ENCODE measurements at regions not wholly inside any gene's neighbourhood (a gene's known extent, or its start where the extent isn't known, plus 50 kb on each side); places are given as distances from the start of the nearest gene placed in this dataset.

GRCh38 chr14:104293231-104293841 lies 154.9 kb downstream of the KIF26A start:
- H3K27me3 ChIP-seq, result no peaks in the 10 kb centered on the region
- no peaks in the 10 kb centered on the region for H3K9me3 ChIP-seq
- DNase-seq, result no peak
- no peaks in the 10 kb centered on the region for H3K36me3 ChIP-seq
- no peak overlapping the region for H3K4me3 ChIP-seq

GRCh38 chr14:104293851-104294627 lies 155.7 kb downstream of the KIF26A start:
- no peaks in the 10 kb centered on the region for H3K27me3 ChIP-seq
- H3K9me3 ChIP-seq, result no peaks in the 10 kb centered on the region
- H3K36me3 ChIP-seq, result no peaks in the 10 kb centered on the region
- no peak overlapping the region for H3K4me3 ChIP-seq
- no peak for DNase-seq

GRCh38 chr14:104294628-104294982 lies 156.2 kb downstream of the KIF26A start:
- Histone ChIP-seq H3K9me3 (no peaks in the 10 kb centered on the region), H3K27me3 (no peaks in the 10 kb centered on the region), H3K4me3 (no peak overlapping the region), H3K36me3 (no peaks in the 10 kb centered on the region)
- DNase-seq, result no peak

GRCh38 chr14:104294983-104295680 lies 156.7 kb downstream of the KIF26A start:
- Histone ChIP-seq H3K27me3 (no peaks in the 10 kb centered on the region), H3K9me3 (no peaks in the 10 kb centered on the region), H3K4me3 (no peak overlapping the region), H3K36me3 (no peaks in the 10 kb centered on the region)
- no peak for DNase-seq

GRCh38 chr14:104295681-104296387 lies 157.4 kb downstream of the KIF26A start:
- DNase-seq, result no peak
- Histone ChIP-seq H3K27me3 (no peaks in the 10 kb centered on the region), H3K4me3 (no peak overlapping the region), H3K36me3 (no peaks in the 10 kb centered on the region), H3K9me3 (no peaks in the 10 kb centered on the region)

- no peaks in the 10 kb centered on the region for H3K36me3 ChIP-seq
- DNase-seq, result no peak
- H3K9me3 ChIP-seq, result no peaks in the 10 kb centered on the region
- no peaks in the 10 kb centered on the region for H3K27me3 ChIP-seq
- H3K4me3 ChIP-seq, result no peak overlapping the region
Measured at GRCh38 chr14:104296388-104297312, 158.3 kb downstream of the KIF26A start.

- H3K36me3 ChIP-seq, result no peaks in the 10 kb centered on the region
- H3K4me3 ChIP-seq, result no peak overlapping the region
- DNase-seq, result no peak
- no peaks in the 10 kb centered on the region for H3K27me3 ChIP-seq
- no peaks in the 10 kb centered on the region for H3K9me3 ChIP-seq
Measured at GRCh38 chr14:104297313-104297704, 158.9 kb downstream of the KIF26A start.

- no peak for DNase-seq
- no peaks in the 10 kb centered on the region for H3K36me3 ChIP-seq
- H3K9me3 ChIP-seq, result no peaks in the 10 kb centered on the region
- no peaks in the 10 kb centered on the region for H3K27me3 ChIP-seq
- H3K4me3 ChIP-seq, result no peak overlapping the region
Measured at GRCh38 chr14:104297721-104298401, 159.5 kb downstream of the KIF26A start.

- Histone ChIP-seq H3K9me3 (no peaks in the 10 kb centered on the region), H3K27me3 (no peaks in the 10 kb centered on the region), H3K4me3 (no peak overlapping the region), H3K36me3 (no peaks in the 10 kb centered on the region)
- no peak for DNase-seq
Measured at GRCh38 chr14:104298458-104298857, 160.1 kb downstream of the KIF26A start.

- Histone ChIP-seq H3K4me3 (no peak overlapping the region), H3K9me3 (no peaks in the 10 kb centered on the region), H3K36me3 (no peaks in the 10 kb centered on the region), H3K27me3 (no peaks in the 10 kb centered on the region)
- DNase-seq, result no peak
Measured at GRCh38 chr14:104299993-104300761, 161.8 kb downstream of the KIF26A start.

GRCh38 chr14:104301731-104302460 lies 163.5 kb downstream of the KIF26A start:
- no peaks in the 10 kb centered on the region for H3K27me3 ChIP-seq
- no peak overlapping the region for H3K4me3 ChIP-seq
- H3K36me3 ChIP-seq, result no peaks in the 10 kb centered on the region
- no peak for DNase-seq
- no peaks in the 10 kb centered on the region for H3K9me3 ChIP-seq

GRCh38 chr14:104302794-104303405 lies 164.5 kb downstream of the KIF26A start:
- DNase-seq, result no peak

GRCh38 chr14:104303705-104304425 lies 165.5 kb downstream of the KIF26A start:
- Histone ChIP-seq H3K36me3 (no peaks in the 10 kb centered on the region), H3K4me3 (no peak overlapping the region), H3K9me3 (no peaks in the 10 kb centered on the region), H3K27me3 (no peaks in the 10 kb centered on the region)
- no peak for DNase-seq

More at GRCh38 chr14:104302794-104303405, 164.5 kb downstream of the KIF26A start:
- no peaks in the 10 kb centered on the region for H3K36me3 ChIP-seq
- no peak overlapping the region for H3K4me3 ChIP-seq
- H3K9me3 ChIP-seq, result no peaks in the 10 kb centered on the region
- H3K27me3 ChIP-seq, result no peaks in the 10 kb centered on the region
